ENCODE measurements at regions not wholly inside any gene's neighbourhood (a gene's known extent, or its start where the extent isn't known, plus 50 kb on each side); places are given as distances from the start of the nearest gene placed in this dataset.
A peak's percentile ranks its signal among the peaks of the same experiment; 100 is the strongest.

- DNase-seq (ENCODE audit: low spot score in 2 of 2) (no peak), FAIRE-seq (no peak)
Observed at GRCh38 chr2:150319658-150320555, 167.6 kb downstream of the RND3 start.

DNA sequence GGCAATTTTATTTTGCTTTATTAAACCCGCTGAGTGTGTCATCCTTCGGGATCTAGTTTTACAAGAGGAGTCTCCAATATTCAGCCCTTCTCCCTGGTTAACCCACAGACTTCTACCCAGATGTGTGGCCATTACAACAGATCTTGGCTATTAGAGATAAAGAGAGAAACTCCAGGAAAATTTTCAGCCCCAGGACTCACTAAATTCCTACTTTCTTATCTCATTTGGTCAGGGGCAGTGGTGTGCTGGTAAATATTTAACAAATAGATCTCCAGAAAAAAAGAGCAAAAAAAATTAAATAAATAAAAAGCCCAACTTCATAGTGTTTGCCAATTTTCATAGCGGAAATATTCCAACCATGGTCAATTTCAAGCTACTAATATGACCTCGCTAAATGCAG is 168.4 kb downstream of the RND3 start:
- no peak for FAIRE-seq
- DNase-seq (ENCODE audit: low spot score in 2 of 2): no peak

DNA sequence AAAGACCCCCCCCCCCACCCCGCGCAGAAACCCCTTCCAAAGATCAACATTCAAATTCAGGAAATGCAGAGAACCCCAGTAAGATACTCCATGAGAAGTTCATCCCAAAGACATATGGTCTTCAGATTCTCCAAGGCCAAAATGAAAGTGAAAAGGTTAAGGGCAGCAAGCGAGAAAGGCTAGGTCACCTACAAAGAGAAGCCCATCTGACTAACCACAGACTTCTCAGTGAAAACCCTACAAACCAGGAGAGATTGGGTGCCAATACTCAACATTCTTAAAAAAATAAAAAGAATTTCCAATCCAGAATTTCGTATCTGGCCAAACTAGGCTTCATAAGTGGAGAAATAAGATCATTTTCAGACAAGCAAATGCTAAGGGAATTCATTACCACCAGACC is 175.2 kb downstream of the RND3 start:
- DNase-seq (ENCODE audit: low spot score in 2 of 2) (no peak), FAIRE-seq (no peak)

- no peak for FAIRE-seq
- DNase-seq (ENCODE audit: low spot score in 2 of 2): no peak
Observed at GRCh38 chr2:150309311-150310080, 178.0 kb downstream of the RND3 start.

DNA sequence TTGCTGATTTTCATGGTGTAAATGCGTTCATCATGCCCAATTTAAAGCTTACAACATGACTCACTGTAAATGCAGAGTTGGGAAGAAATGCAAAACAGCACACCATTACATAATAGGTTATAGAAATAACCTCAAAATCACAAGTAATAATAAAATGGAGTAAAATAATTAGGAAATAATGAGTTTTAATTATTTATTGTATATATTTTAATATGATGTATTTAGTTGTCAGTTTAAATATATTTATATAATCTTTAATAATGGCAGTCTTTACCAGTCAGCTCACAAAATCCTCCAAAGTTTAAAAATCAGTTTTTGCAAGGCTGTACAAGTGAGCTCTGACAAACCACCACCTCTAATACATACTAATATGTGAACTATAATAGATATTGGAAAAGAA is 180.2 kb downstream of the RND3 start:
- FAIRE-seq (peak; percentile 15), DNase-seq (ENCODE audit: low spot score in 2 of 2) (no peak)

GRCh38 chr2:150303281-150303680 is 184.2 kb downstream of the RND3 start:
- FAIRE-seq: no peak
- DNase-seq (ENCODE audit: low spot score in 2 of 2): no peak

DNA sequence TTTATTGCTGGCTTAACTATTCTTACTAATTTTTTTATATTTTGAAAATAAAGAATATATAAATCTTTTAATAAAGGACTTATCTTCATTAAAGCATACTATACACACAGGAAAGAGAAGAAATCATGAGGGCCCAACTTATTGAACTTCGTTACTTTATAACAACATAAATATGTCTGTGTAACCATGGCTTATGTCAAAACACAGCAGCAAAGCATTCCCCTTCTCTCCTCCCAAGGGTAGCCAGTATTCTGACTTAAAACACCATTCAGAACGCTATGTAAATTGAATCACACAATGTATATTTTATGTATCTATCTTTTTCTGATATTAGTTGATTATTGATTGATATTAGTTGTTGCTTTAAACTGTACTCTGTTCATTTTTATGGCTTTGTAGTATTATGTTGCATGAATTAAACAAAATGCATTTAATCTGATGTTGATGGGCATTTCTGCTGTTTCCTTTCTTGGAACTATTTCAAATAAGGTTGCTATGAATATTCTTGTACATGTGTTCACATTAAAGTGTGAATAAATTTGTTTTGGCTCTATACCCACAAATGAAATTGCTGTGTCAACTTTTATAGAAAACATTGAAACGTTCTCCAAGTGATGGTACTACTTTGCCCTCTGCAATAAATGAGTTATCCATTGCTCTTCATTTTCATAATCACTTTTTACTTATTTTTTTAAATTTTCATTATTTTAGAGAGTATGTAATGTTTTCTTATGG is 188.7 kb downstream of the RND3 start:
- FAIRE-seq (no peak), DNase-seq (ENCODE audit: low spot score in 2 of 2) (no peak)

DNA sequence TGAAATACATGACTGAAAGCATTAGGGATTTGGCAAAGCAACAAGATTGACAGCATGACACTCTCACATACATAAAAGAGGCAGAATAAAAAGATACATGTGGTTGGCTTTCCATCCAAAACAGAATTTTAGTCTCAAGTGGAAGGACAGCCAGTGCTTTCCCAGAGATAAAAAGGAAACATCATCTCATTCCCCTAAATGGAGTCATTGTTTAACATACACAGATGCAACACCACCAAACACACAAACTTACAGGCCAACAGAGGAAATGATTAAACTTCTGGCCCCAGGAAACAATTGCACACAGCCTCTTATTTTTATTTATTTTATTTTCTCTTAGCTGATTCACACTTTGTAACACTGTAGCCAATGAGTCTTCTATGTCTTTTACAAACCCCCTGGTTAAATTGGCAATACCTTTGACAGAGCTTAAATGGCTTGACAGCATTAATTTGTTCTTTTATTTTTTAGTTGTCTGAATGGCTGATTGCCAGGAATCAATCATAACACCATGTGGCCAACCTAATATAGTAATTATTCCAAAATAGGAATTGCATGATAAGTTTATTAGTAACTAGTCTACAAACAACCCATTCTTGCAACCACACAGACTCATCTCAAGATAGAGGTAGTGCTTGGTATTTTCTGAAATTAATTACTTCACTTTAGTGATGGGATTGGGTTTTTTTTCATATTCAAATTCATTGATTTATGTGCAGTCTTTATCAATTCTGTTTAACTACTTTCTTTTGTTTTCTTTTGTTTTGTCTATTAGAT is 190.5 kb downstream of the RND3 start:
- FAIRE-seq (no peak), DNase-seq (ENCODE audit: low spot score in 2 of 2) (no peak)

GRCh38 chr2:150295544-150295943 is 191.9 kb downstream of the RND3 start:
- no peak for FAIRE-seq
- DNase-seq (ENCODE audit: low spot score in 2 of 2): no peak

DNA sequence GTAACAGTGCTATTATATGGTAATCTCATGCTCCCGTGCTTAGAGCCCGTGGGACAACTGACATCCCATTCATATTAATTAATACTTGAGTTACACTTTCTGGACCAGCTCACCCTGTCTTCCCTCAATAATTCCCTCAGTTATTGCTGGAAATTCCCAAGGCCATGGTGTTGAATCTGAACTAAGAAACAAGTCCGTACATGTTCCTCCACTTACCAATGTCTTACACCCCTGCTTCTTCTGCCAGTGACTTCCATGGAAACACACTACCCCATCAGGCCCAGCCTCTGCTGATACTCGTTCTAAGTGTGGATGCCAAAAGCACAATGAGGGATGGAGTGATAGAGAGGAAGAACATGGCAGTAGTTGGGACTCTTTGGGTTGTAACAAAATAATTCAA is 193.7 kb downstream of the RND3 start:
- no peak for DNase-seq (ENCODE audit: low spot score in 2 of 2)
- no peak for FAIRE-seq

GRCh38 chr2:150292807-150293206 is 194.7 kb downstream of the RND3 start:
- FAIRE-seq (no peak), DNase-seq (ENCODE audit: low spot score in 2 of 2) (no peak)

- DNase-seq (ENCODE audit: low spot score in 2 of 2) (no peak), FAIRE-seq (no peak)
Observed at GRCh38 chr2:150292192-150292591, 195.3 kb downstream of the RND3 start.

GRCh38 chr2:150286730-150287362 is 200.6 kb downstream of the RND3 start:
- no peak for DNase-seq (ENCODE audit: low spot score in 2 of 2)
- FAIRE-seq: no peak

DNA sequence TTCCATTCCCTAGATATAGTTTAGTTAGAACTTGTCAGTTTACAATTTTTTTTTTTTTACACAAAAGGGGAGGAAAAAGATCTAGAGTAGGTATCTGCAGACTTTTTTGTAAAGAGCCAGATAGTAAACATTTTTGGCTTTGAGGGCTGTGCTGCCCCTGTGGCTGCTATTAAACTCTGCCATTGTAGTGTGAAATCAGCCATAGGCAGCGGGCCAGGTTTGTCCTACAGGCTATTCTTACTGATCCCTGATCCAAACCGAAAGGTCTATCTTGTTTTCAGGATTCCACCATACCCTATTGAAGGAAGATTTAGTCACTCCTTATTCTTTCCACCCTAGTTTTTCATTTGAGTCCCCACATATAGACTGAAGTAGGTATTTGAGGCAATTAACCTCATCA is 203.4 kb downstream of the RND3 start:
- FAIRE-seq (no peak), DNase-seq (ENCODE audit: low spot score in 2 of 2) (no peak)

DNA sequence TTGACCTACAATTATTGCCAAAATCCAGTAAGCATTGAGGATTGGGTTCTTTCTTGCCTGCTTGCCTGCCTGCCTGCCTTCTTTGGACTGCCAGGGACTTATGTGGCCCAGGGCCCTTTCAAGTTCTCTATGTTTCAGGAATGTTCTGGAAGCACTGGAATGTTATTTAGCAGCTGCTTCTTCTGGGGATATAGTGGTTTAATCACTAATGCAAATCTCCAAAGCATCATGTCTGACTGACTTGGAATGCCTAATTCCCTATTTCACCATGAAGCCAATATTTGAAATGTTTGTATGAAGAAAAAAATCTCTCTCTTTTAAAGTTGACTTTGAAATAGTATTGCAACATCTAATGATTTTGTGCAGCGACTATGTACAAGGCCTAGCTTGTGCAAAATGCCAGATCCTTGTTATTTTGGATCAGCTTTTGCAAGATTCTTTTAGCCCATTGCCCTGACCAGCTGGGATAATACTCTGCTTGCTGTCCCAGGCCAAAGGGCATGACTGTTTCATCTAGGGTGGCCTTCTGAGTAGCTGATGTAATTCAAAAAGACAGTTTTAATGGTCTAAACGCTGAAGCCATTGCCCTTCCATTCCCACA is 204.6 kb downstream of the RND3 start:
- DNase-seq (ENCODE audit: low spot score in 2 of 2) (no peak), FAIRE-seq (no peak)

DNA sequence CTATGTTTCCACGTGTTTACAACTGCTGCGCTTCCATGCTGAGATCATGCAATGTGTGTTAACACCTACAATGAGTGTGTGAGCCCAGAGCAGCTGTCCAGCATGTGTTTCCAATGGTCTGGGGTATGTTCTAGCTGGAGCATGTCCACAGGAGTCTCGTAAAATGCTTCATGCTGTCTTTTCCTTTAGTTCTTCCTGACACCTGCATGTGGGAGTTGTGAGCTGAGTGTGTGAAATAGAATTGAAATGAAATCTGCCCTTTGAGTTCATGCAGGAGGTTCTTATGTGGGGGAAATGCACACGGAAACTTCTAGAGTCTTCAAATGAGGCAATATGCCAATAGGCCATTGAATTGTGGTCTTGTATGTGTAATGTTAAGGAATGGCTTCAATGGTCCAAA is 205.1 kb downstream of the RND3 start:
- FAIRE-seq (no peak), DNase-seq (ENCODE audit: low spot score in 2 of 2) (no peak)

GRCh38 chr2:150280231-150280630 is 207.2 kb downstream of the RND3 start:
- FAIRE-seq (no peak), DNase-seq (ENCODE audit: low spot score in 2 of 2) (no peak)

DNA sequence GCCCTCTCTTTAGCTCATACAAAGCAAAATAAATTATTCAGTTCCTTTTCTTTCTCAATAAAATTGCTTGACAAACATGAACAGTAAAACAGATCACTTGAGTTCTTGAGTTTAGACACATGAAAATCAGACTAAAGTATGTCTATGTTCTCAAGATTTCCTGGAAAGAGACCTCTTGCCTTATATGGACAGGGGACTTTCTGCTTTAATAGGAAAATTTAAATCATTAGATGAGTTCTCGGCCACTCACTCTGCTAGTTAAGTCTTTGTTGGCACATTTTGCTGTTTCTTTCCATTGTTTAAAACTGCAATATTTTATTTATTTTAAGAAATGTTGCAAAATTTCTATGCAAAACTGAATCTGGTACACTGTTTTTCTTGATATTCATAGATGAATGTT is 207.8 kb downstream of the RND3 start:
- FAIRE-seq (no peak), DNase-seq (ENCODE audit: low spot score in 2 of 2) (no peak)

DNA sequence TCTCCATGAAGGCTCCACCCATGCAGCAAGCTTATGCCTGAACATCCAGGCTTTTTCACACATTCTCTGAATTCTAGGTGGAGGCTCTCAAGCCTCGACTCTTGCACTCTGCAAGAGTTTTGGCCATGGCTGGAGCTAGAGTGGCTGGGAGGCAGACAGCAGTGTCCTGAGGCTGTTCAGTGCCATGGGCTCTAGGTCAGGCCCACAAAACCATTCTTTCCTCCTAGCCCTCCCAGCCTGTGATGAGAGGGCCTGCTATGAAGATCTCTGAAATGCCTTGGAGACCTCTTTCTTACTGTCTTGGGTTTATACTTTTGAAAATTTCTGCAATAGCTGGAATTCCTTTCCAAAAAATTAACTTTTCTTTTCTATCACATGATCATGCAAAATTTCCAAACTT is 210.7 kb downstream of the RND3 start:
- DNase-seq (ENCODE audit: low spot score in 2 of 2): no peak
- no peak for FAIRE-seq

GRCh38 chr2:150274108-150274507 is 213.4 kb downstream of the RND3 start:
- FAIRE-seq: no peak
- DNase-seq (ENCODE audit: low spot score in 2 of 2): no peak
